HEK293 (cell line): ENCODE measurements at regions not wholly inside any gene's neighbourhood (a gene's known extent, or its start where the extent isn't known, plus 50 kb on each side); places are given as distances from the start of the nearest gene placed in this dataset.

Experiments
- KLF16 ChIP-seq: fragments of 450-650 bp; formaldehyde crosslinking; IDR thresholded peaks from 2 replicates; pipeline ENCODE4 v1.5.1; 2017; ENCODE audit warnings: missing biosample characterization, missing genetic modification characterization
- PBX3 ChIP-seq: sonication (generic); formaldehyde crosslinking; IDR thresholded peaks from 2 replicates; pipeline ENCODE4 v1.8.1; 2022; ENCODE audit warnings: mild to moderate bottlenecking, moderate library complexity, missing genetic modification reagents
- SP3 ChIP-seq: fragments of 450-650 bp; formaldehyde crosslinking; IDR thresholded peaks from 2 replicates; pipeline ENCODE4 v1.5.1; 2016; ENCODE audit warnings: missing biosample characterization, missing genetic modification characterization
- ZBTB1 ChIP-seq: fragments of 450-650 bp; formaldehyde crosslinking; IDR thresholded peaks from 2 replicates; pipeline ENCODE4 v1.5.1; 2016; ENCODE audit warnings: missing biosample characterization, missing genetic modification characterization
- ZBTB17 ChIP-seq: fragments of 450-650 bp; formaldehyde crosslinking; IDR thresholded peaks from 2 replicates; pipeline ENCODE4 v1.5.1; 2016; ENCODE audit warnings: missing biosample characterization, missing genetic modification characterization
- ZBTB20 ChIP-seq: fragments of 450-650 bp; formaldehyde crosslinking; IDR thresholded peaks from 2 replicates; pipeline ENCODE4 v1.5.1; 2016; ENCODE audit warnings: missing biosample characterization, missing genetic modification characterization
- ZBTB6 ChIP-seq: fragments of 450-650 bp; formaldehyde crosslinking; IDR thresholded peaks from 2 replicates; pipeline ENCODE4 v1.5.1; 2017; ENCODE audit warnings: missing biosample characterization, missing genetic modification characterization
- ZBTB7A ChIP-seq: fragments of 450-650 bp; formaldehyde crosslinking; IDR thresholded peaks from 2 replicates; pipeline ENCODE4 v1.5.1; 2016; ENCODE audit warnings: low read depth, missing biosample characterization, missing genetic modification characterization
- ZEB2 ChIP-seq: fragments of 450-650 bp; formaldehyde crosslinking; IDR thresholded peaks from 2 replicates; pipeline ENCODE4 v1.5.1; 2016; ENCODE audit warnings: missing biosample characterization, missing genetic modification characterization
- ZFP3 ChIP-seq: fragments of 450-650 bp; formaldehyde crosslinking; IDR thresholded peaks from 2 replicates; pipeline ENCODE4 v1.5.1; 2016; ENCODE audit warnings: low read depth, missing biosample characterization, missing genetic modification characterization
- ZFP41 ChIP-seq: fragments of 450-650 bp; formaldehyde crosslinking; IDR thresholded peaks from 2 replicates; pipeline ENCODE4 v1.5.1; 2016; ENCODE audit warnings: missing biosample characterization, missing genetic modification characterization, borderline replicate concordance
- ZIC2 ChIP-seq: fragments of 450-650 bp; formaldehyde crosslinking; IDR thresholded peaks from 2 replicates; pipeline ENCODE4 v1.5.1; 2016; ENCODE audit warnings: missing biosample characterization, missing genetic modification characterization
- ZNF121 ChIP-seq: fragments of 450-650 bp; formaldehyde crosslinking; IDR thresholded peaks from 2 replicates; pipeline ENCODE4 v1.5.1; 2016; ENCODE audit warnings: missing biosample characterization, missing genetic modification characterization
- ZNF280C ChIP-seq: fragments of 450-650 bp; formaldehyde crosslinking; IDR thresholded peaks from 2 replicates; pipeline ENCODE4 v1.5.1; 2016; ENCODE audit warnings: missing biosample characterization, missing genetic modification characterization
- ZNF311 ChIP-seq: fragments of 450-650 bp; formaldehyde crosslinking; IDR thresholded peaks from 2 replicates; pipeline ENCODE4 v1.5.1; 2017; ENCODE audit warnings: missing biosample characterization, missing genetic modification characterization, borderline replicate concordance
- ZNF416 ChIP-seq: fragments of 450-650 bp; formaldehyde crosslinking; IDR thresholded peaks from 2 replicates; pipeline ENCODE4 v1.5.1; 2016; ENCODE audit warnings: missing biosample characterization, missing genetic modification characterization
- ZNF513 ChIP-seq: fragments of 450-650 bp; IDR thresholded peaks from 2 replicates; pipeline ENCODE4 v1.5.1; 2018; ENCODE audit warnings: missing biosample characterization, missing genetic modification characterization
- ZNF518A ChIP-seq: fragments of 450-650 bp; formaldehyde crosslinking; conservative IDR thresholded peaks from 2 replicates; pipeline ENCODE4 v1.5.1; 2016; ENCODE audit warnings: low read depth, missing biosample characterization, missing genetic modification characterization
- ZNF544 ChIP-seq: fragments of 450-650 bp; formaldehyde crosslinking; IDR thresholded peaks from 2 replicates; pipeline ENCODE4 v1.5.0; 2017; ENCODE audit warnings: missing biosample characterization, missing genetic modification characterization
- ZNF610 ChIP-seq: fragments of 450-650 bp; formaldehyde crosslinking; IDR thresholded peaks from 2 replicates; pipeline ENCODE4 v1.5.1; 2016; ENCODE audit warnings: missing biosample characterization, missing genetic modification characterization, borderline replicate concordance
- ZNF621 ChIP-seq: fragments of 450-650 bp; formaldehyde crosslinking; IDR thresholded peaks from 2 replicates; pipeline ENCODE4 v1.5.1; 2017; ENCODE audit warnings: missing biosample characterization, missing genetic modification characterization
- ZNF639 ChIP-seq: fragments of 450-650 bp; formaldehyde crosslinking; IDR thresholded peaks from 2 replicates; pipeline ENCODE4 v1.5.1; 2016; ENCODE audit warnings: missing biosample characterization, missing genetic modification characterization
- ZNF660 ChIP-seq: fragments of 450-650 bp; IDR thresholded peaks from 2 replicates; pipeline ENCODE4 v1.5.1; 2018; ENCODE audit warnings: missing biosample characterization, mild to moderate bottlenecking, missing genetic modification characterization
- ZNF701 ChIP-seq: fragments of 450-650 bp; formaldehyde crosslinking; IDR thresholded peaks from 2 replicates; pipeline ENCODE4 v1.5.1; 2016; ENCODE audit warnings: missing biosample characterization, missing genetic modification characterization
- ZNF777 ChIP-seq: fragments of 450-650 bp; formaldehyde crosslinking; IDR thresholded peaks from 2 replicates; pipeline ENCODE4 v1.5.1; 2017; ENCODE audit warnings: missing biosample characterization, missing genetic modification characterization, borderline replicate concordance
- ZNF792 ChIP-seq: fragments of 450-650 bp; formaldehyde crosslinking; IDR thresholded peaks from 2 replicates; pipeline ENCODE4 v1.5.1; 2016; ENCODE audit warnings: missing biosample characterization, missing genetic modification characterization
- ZNF837 ChIP-seq: fragments of 450-650 bp; formaldehyde crosslinking; IDR thresholded peaks from 2 replicates; pipeline ENCODE4 v1.5.1; 2016; ENCODE audit warnings: missing biosample characterization, missing genetic modification characterization
- ZSCAN30 ChIP-seq: fragments of 450-650 bp; IDR thresholded peaks from 2 replicates; pipeline ENCODE4 v1.5.1; 2018; ENCODE audit warnings: missing biosample characterization, mild to moderate bottlenecking, missing genetic modification characterization, moderate library complexity
- ZXDB ChIP-seq: fragments of 450-650 bp; formaldehyde crosslinking; IDR thresholded peaks from 2 replicates; pipeline ENCODE4 v1.5.1; 2016; ENCODE audit warnings: missing biosample characterization, missing genetic modification characterization

- TF ChIP-seq ZIC2 (tag by site-specific recombination) = 0 out of 2 replicates have a peak, but pooled peaks have one; percentile 12
- no peak for TF ChIP-seq ZNF701 (tag by site-specific recombination)
- TF ChIP-seq ZBTB20 = no peak
- no peak for TF ChIP-seq ZNF792
- TF ChIP-seq ZNF513 = no peak
- TF ChIP-seq ZNF280C = no peak
- no peak for TF ChIP-seq ZBTB6 (tag by site-specific recombination)
- TF ChIP-seq ZFP41 (tag by site-specific recombination) = no peak
- no peak for TF ChIP-seq ZNF518A (tag by site-specific recombination)
- no peak for TF ChIP-seq ZSCAN30 (tag by site-specific recombination)
- no peak for TF ChIP-seq ZNF121
- no peak for TF ChIP-seq ZBTB7A
- TF ChIP-seq ZEB2 = peak; percentile 44; the same call in 1 of the 2 replicates
- peak; percentile 80 for TF ChIP-seq ZNF660
- TF ChIP-seq KLF16 (tag by site-specific recombination) = no peak
- peak; percentile 77; the same call in 1 of the 2 replicates for TF ChIP-seq ZBTB17 (tag by site-specific recombination)
- no peak for TF ChIP-seq PBX3
- TF ChIP-seq ZBTB1 = no peak
- TF ChIP-seq ZNF639 (tag by site-specific recombination) = no peak
- TF ChIP-seq ZNF777 (tag by site-specific recombination) = no peak
- peak; percentile 46; the same call in 1 of the 2 replicates for TF ChIP-seq ZXDB
- TF ChIP-seq ZFP3 = no peak
- no peak for TF ChIP-seq ZNF610 (tag by site-specific recombination)
- TF ChIP-seq ZNF621 = no peak
- no peak for TF ChIP-seq ZNF416 (tag by site-specific recombination)
- peak; percentile 29; the same call in 1 of the 2 replicates for TF ChIP-seq SP3 (tag by site-specific recombination)
- no peak for TF ChIP-seq ZNF544 (tag by site-specific recombination)
- TF ChIP-seq ZNF837 (tag by site-specific recombination) = no peak
- TF ChIP-seq ZNF311 (tag by site-specific recombination) = no peak
These were observed 408.9 kb upstream of the THBS1 start (continued) for GRCh38 chr15:39171944-39172368.
